BE2C (cell line): ENCODE measurements at regions not wholly inside any gene's neighbourhood (a gene's known extent, or its start where the extent isn't known, plus 50 kb on each side); places are given as distances from the start of the nearest gene placed in this dataset.
A peak's percentile ranks its signal among the peaks of the same experiment; 100 is the strongest.
"Not testable (repeated sequence)": the region's sequence is repeated elsewhere in the genome, so short reads cannot be mapped to it uniquely, and the experiment has no call there.

Experiments used
- DNase-seq: peaks from one replicate; pipeline ENCODE4 v3.0.0-alpha.2; 2020
- H3K27me3 ChIP-seq: fragments of 250-450 bp; sonication (Bioruptor Pico); 2 replicates; pipeline ENCODE4 v1.5.1; 2020; ENCODE audit warnings: mild to moderate bottlenecking
- H3K36me3 ChIP-seq: fragments of 250-450 bp; sonication (Bioruptor Pico); 2 replicates; pipeline ENCODE4 v1.5.1; 2020; ENCODE audit warnings: mild to moderate bottlenecking
- H3K4me1 ChIP-seq: fragments of 250-450 bp; sonication (Bioruptor Pico); 2 replicates; pipeline ENCODE4 v1.5.1; 2020
- H3K4me3 ChIP-seq: 2 replicates; pipeline ENCODE4 v1.5.1; 2011; ENCODE audit warnings: low read depth, low read length
- H3K9me3 ChIP-seq: fragments of 250-450 bp; sonication (Bioruptor Pico); 2 replicates; pipeline ENCODE4 v1.5.1; 2020
- CTCF ChIP-seq: IDR thresholded peaks from 2 replicates; pipeline ENCODE4 v1.5.1; 2012; ENCODE audit warnings: mild to moderate bottlenecking, low read depth, low read length

- no peaks in the 10 kb centered on the region for H3K36me3 ChIP-seq
- TF ChIP-seq CTCF, result no peak
- DNase-seq, result no peak
- no peaks in the 10 kb centered on the region for H3K4me1 ChIP-seq
- no peaks in the 10 kb centered on the region for H3K27me3 ChIP-seq
- H3K4me3 ChIP-seq, result no peak overlapping the region
- no peaks in the 10 kb centered on the region for H3K9me3 ChIP-seq
These were observed 102.1 kb downstream of the SHCBP1 start for GRCh38 chr16:46519063-46519462.

GRCh38 chr16:46496701-46497100 lies 124.5 kb downstream of the SHCBP1 start:
- no peaks in the 10 kb centered on the region for H3K9me3 ChIP-seq
- no peak for TF ChIP-seq CTCF

GRCh38 chr16:46482895-46483294 lies 138.3 kb downstream of the SHCBP1 start:
- H3K4me3 ChIP-seq, result no peak overlapping the region
- H3K36me3 ChIP-seq, result no peaks in the 10 kb centered on the region
- DNase-seq, result no peak
- no peaks in the 10 kb centered on the region for H3K4me1 ChIP-seq
- TF ChIP-seq CTCF, result 0 out of 2 replicates have a peak, but pooled peaks have one; percentile 8
- no peaks in the 10 kb centered on the region for H3K27me3 ChIP-seq
- no peaks in the 10 kb centered on the region for H3K9me3 ChIP-seq

More at GRCh38 chr16:46496701-46497100, 124.5 kb downstream of the SHCBP1 start:
- DNase-seq, result no peak
- Histone ChIP-seq H3K36me3 (no peaks in the 10 kb centered on the region), H3K4me1 (no peaks in the 10 kb centered on the region), H3K27me3 (no peaks in the 10 kb centered on the region), H3K4me3 (no peak overlapping the region)

- no peak overlapping the region for H3K4me3 ChIP-seq
- no peaks in the 10 kb centered on the region for H3K9me3 ChIP-seq
- TF ChIP-seq CTCF, result no peak
- H3K36me3 ChIP-seq, result no peaks in the 10 kb centered on the region
- no peaks in the 10 kb centered on the region for H3K27me3 ChIP-seq
- no peak for DNase-seq
- H3K4me1 ChIP-seq, result no peaks in the 10 kb centered on the region
These were observed 154.9 kb downstream of the SHCBP1 start for GRCh38 chr16:46466239-46466638.

- H3K27me3 ChIP-seq, H3K4me1 ChIP-seq, DNase-seq, H3K36me3 ChIP-seq, H3K9me3 ChIP-seq, H3K4me3 ChIP-seq: not testable (repeated sequence)
These were observed 166.4 kb downstream of the SHCBP1 start for GRCh38 chr16:46454801-46455200.

- Histone ChIP-seq H3K4me1 (no peaks in the 10 kb centered on the region), H3K9me3 (no peaks in the 10 kb centered on the region), H3K4me3 (no peak overlapping the region), H3K36me3 (no peaks in the 10 kb centered on the region), H3K27me3 (no peaks in the 10 kb centered on the region)
- DNase-seq, result peak; percentile 2
- TF ChIP-seq CTCF, result no peak
These were observed 192.8 kb downstream of the SHCBP1 start for GRCh38 chr16:46428108-46429061.
